ENCODE measurements at regions not wholly inside any gene's neighbourhood (a gene's known extent, or its start where the extent isn't known, plus 50 kb on each side); places are given as distances from the start of the nearest gene placed in this dataset.
A peak's percentile ranks its signal among the peaks of the same experiment; 100 is the strongest.
"Not testable (repeated sequence)": the region's sequence is repeated elsewhere in the genome, so short reads cannot be mapped to it uniquely, and the experiment has no call there.

DNA sequence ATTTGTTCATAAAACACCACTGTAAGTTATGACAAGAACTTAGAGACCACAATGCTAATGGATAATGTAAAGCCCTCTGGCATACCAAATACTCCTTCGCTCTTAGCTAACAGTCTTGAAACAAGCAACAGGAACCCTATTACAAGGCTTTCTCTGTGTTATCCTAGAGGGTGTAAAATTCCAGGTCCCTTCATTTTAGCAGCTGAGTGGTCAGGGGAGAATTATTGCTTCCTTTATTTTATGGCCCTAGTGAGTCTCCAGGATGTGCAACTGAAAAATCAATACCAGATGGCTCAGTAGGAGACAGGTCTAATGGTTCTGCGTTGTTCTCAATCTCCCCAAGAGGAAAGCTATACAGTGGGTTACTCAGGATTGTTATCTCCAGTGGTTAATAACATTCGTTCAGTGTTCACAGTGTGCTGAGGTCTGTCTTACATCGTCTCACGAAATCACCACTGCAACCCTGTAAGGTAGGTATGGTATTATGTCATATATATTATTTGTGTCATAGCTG lies 172.7 kb upstream of the CNOT2 start:
- DNase-seq: peak; percentile 43

DNA sequence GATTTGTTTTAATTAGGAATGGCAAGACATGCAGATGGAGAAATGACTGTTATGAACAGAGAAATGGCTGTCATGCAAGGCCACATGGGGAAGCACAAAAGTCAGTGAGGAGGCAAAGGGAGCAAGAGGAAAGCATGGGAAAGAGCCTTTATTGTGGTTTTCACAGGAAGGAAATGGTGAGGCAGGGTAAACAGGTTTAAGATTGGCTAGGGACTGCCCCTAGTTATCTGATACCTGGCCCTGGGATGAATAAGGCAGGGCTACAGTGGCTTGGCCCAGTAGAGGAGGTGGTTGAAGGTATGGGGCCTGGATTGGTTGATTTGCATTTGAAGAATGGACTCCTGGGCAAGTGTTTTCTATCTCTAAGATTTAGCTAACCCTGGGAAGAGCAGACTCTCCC lies 168.7 kb upstream of the CNOT2 start:
- no peak for DNase-seq

DNA sequence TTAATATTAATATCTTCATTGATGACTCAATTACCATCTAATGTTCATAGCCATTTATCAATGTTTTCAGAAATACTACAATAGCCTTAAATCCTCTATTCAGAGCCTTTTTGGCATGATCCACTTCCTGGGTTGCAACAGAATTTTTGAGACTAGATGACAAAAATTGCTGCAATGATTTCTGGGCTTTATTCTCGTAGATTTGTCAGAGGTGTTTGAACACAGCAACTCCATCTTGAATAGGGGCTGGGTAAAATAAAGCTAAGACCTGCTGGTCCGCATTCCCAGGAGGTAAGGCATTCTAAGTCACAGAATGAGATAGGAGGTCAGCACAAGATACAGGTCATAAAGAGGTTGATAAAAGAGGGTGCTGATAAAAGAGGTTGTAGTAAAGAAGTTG lies 165.8 kb upstream of the CNOT2 start:
- no peak for DNase-seq

DNA sequence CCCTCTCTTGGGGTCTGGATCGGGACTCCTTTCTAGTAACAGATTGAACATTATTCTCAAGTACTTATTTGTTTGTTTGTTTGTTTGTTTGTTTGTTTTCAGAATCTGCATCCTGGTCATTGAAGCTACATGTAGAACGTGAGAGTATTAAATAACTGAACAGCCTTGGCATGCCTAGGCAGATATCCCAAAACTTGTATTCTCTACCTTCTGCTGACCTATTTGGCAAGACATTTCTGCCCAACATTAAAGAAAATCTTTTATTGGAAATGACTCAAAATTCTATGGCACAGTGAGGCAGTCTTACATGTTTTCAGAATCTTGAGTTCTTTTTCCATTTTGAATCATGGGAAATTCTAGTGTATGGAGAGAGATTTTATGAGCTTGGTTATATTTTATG lies 165.1 kb upstream of the CNOT2 start:
- no peak for DNase-seq

DNA sequence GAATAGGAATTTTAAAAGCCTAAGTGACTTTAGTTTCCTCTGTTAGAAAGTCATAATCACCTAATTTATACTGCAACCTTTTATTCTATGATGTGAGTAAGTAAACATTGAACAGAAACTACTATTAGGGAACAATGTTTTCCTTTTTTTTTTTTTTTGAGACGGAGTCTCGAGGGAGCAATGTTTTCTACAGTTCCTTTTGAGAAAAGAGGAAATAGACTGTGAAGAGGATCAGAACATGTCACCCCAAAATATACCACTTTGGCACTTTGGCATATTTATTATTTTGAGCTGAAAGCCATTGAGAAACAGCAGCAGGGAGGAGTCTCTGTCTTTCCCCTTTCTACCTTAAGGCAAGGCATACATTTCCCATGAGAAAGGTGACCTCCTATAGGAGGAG lies 162.7 kb upstream of the CNOT2 start:
- no peak for DNase-seq

DNA sequence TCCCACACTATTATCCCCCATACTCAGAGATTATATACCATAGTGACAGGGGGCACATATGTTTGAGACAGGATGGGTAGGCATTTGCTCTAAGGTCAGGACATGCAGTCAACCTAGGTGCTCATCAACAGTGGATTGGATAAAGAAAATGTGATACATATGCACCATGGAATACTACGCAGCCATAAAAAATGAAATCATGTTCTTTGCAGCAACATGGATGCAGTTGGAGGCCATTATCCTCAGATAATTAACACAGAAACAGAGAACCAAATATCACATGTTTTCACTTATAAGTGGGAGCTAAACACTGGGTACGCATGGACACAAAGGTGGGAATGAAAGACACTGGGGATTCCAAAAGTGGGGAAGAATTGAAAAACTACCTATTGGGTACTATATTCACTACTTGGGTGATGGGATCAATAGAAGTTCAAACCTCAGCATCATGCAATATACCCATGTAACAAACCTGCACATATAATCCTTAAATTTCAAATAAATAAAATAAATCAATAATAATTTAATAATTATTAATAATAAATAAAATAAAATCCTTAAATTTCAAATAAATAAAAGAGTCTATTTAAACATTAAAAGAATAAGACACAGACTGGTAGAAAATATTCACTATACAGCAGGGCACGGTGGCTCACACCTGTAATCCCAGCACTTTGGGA lies 160.1 kb upstream of the CNOT2 start:
- no peak for DNase-seq

DNA sequence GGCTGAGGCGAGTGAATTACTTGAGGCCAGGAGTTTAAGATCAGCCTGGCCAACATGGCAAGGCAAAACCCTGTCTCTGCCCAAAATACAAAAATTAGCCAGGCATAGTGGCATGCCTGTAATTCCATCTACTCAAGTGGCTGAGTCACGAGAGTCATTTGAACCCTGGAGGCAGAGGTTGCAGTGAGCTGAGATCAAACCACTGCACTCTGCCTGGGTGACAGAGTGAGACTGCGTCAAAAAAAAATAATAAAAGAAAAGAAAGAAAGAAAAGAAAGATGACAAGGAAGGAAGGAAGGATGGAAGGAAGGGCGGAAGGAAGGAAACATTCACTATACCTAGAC lies 159.6 kb upstream of the CNOT2 start:
- DNase-seq: no peak

DNA sequence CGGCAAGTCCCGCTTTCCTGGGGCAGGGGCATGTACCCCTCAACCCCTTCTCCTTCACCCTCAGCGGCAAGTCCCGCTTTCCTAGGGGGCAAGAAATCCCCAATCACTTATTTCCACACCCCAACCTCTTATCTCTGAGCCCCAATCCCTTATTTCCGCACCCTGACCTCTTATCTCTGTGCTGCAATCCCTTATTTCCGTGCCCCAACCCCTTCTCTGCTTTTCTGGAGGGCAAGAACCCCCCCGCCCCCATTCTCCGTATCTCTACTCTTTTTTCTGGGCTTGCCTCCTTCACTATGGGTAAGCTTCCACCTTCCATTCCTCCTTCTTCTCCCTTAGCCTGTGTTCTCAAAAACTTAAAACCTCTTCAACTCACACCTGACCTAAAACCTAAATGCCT lies 156.9 kb upstream of the CNOT2 start:
- DNase-seq: not testable (repeated sequence)

DNA sequence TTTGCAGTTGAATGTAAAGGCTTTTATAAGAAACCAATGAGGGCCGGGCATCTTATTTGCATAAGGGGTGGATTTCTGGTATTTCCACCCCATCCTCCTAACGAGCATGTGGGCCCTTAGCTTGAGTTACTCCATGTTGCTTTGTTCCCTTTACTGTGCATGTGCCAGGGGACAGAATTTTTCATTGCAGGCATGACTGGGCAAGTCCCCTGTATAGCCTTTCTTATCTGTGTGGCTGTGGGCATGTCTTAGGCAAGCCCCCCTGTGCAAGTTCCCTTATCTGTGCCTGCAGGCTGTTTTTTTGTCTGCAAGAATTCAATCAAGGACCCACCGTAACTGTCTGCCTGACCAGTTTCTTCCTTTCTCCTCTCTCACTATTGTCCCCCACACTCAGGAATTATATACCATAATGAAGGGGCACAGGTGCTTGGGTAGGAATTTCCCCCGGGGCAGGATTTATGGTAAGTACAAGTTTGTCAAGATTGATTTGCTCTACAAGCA lies 152.2 kb upstream of the CNOT2 start:
- DNase-seq: no peak

DNA sequence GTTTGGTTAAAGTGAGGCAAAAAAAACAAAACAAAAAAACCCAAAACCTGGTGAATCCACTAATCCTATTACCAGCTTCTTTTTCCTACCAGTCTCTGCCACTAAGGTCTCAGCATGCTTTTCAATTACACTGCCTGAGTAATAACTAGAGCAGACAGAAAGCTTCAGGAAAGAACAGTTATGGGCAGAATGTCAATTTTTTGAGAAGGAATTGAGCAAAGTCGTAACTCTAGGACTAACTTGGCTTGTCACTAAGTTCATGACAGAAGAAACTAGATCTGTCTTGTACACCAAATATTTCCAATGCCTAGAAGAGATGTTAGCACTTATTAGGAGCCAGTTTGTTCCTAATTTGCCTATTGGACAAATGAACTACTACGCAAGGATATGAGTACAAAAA lies 148.8 kb upstream of the CNOT2 start:
- no peak for DNase-seq

DNA sequence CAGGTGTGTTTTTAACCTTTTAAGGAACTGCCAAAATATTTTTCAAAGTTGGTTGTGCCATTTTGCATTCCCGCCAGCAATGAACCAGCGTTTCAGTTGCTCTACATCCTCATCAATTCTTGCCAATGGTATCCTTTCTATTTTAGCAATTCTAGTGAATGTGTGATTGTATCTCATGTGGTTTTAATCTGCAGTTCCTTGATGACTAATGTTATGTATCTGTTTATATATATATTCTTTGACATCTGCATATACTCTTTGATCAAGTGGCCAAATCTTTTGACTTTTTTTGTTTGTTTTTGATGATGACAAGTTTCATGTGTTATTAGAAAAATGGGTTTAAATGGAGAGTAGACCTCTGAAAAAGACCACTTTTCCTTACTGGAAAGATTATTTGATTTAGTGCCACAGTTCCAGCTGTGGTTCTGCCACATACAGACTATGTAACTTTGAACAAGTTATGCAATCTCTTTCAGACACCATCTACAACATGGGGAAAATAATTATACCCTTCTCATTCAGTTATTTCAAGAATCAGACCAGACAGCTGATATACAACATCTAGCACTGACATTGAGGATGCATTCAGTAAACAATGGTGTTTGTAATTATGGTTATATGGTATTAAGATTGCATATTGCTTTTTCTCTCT lies 146.3 kb upstream of the CNOT2 start:
- no peak for DNase-seq

DNA sequence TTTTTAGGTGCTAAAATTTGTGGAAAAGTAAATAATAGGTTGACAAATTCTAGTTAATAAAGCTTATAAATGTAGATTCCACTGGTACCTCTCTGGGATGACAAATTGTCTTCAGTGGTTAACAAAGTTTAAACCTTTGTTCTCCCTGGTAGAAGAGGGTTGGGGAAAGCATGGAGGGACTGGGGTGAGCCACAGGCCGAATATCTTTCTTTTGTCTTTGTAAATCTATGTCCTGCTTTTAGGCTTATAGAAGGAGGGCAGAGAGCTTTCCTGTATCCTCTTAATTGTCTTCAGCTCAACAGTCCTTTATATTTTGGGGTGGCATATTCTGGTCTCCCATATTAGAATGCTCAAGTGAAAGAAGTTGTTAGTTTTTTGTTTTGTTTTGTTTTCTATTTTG lies 142.2 kb upstream of the CNOT2 start:
- no peak for DNase-seq

DNA sequence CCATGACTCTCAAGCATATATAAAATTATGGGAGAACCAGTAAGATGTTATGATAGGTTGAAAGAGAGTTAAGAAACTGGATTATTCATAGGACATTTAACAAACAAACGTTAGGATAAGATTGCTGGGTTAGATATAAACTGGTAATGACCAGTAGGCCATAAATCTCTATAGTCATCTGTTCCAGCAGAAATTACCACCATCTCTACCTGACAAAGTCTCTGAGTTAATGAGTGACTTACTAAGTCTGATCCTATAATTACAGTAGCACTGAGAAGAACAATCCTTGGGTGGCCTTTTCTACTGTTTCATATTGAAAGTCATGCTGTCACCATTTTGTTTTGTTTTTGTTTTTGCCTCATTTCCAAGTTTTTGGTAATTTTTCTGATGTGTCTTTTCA lies 136.9 kb upstream of the CNOT2 start:
- no peak for DNase-seq

DNA sequence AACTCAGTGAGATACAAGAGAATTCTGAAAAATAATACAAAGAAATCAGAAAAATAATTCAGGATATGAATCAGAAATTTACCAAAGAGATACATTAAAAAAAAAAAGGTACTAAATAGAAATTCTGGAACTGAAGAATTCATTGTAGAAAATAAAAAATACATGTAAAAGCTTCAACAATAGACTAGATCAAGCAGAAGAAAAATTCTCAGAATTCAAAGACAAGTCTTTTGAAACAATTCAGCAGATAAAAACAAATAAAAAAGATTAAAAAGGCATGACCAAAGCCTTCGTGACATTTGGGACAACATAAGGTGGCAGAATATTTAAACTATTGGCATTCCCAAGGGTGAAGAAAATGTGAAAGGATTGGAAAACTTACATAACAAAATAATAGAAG lies 133.1 kb upstream of the CNOT2 start:
- DNase-seq: no peak

DNA sequence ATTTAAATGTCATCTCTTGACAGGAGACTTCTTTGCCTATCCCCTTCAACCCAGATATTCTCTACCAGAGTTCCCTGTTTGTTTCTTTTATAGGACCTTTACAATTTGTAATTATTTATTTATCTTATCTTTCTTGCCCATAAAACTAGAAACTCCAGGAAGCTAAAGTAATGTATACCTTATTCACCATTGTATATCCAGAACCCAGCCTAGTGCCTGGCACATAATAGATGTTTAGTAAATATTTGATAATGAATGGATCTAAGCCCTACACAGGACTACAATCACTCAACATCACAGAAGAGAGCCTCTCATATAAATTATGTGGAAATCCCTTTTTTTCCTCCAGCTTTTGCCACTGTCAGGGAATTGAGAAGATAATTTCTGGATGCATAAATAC lies 125.6 kb upstream of the CNOT2 start:
- DNase-seq: no peak

DNA sequence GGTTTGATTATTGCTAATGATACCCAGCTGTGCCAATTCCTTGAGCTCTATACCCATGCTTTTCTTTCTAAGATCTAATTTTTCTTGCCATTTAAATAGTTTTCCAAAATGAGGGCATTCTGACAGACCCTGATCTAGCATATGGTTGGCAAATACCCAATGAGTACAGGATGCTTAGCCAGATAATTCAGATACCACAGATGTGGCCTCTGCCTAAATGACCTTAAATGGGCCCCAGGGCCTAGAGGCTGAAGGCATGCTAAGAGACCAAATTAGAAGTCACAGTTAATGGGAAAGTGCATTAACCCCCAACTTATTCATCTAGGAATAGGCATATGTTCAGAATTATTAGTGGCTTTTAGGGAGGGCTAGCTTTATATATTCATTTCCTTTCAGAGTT lies 122.3 kb upstream of the CNOT2 start:
- no peak for DNase-seq

DNA sequence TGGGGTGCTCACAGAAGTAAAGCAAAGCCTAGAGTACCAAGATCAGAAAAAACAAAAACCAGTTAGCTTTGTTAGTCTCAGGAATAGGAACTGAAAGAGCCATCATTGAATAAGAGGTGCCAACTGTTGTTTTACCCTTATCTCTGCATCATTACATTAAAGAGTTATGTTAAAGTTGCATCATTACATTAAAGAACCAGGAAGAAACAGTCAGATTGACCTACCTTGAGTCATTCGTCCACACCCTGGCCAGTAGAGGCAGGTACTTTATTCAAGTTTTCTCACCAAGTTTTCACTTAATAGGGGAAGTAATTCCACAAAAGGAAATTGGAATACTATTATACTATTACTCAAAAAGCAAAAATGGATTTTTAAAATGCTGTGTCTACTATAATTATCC lies 121.7 kb upstream of the CNOT2 start:
- no peak for DNase-seq

DNA sequence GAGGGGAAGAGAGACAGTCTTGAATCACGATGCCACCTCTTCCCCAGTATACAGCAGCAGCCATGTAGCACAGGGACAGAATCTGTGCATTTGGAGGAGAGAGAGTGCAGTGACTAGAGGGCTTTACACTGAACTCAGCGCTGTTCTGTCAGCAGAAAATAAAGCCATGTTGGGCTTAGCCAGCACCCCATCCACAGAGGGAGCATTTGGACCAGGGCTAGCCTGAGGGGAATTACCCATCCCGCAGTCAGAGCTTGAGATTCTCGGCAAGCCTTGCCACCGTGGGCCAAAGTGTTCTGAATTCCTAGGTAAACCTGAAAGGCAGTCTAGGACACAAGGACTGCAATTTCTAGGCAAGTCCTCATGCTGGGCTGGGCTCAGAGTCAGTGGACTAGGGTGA lies 120.4 kb upstream of the CNOT2 start:
- DNase-seq: no peak

DNA sequence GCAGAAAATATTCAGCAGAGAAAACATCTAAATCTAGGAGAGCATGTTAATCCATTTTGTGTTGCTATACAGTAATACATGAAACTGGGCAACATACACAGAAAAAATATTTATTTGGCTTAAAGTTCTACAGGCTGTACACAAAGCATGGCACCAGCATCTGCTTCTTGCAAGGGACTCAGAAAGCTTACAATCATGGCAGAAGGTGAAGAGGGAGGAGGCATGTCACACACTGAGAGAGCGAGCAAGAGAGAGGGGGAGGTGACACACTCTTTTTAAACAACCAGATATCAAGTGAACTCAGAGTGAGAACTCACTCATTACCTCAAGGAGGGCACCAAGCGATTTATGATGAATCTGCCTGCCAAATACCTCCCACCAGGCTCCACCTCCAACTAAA lies 94.2 kb upstream of the CNOT2 start:
- DNase-seq: no peak

DNA sequence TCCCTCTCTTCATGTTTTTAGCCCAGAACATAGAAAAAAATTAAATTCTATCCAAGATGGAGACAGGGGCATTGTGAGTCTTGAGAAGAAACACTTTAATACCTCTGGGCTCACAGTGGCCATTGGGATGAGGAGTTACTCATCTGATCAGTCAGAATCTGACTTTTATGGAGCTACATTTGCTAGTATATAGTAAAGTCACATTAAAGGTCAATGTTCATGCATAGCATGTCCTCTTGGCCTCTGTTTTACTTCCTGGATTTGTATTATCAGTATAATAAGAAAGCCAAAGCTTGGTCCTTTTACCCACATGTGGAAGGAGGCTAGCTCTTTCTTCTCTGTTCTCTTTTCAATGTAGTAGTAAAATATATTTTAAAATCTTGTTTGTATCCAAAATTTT lies 93.6 kb upstream of the CNOT2 start:
- DNase-seq: no peak

DNA sequence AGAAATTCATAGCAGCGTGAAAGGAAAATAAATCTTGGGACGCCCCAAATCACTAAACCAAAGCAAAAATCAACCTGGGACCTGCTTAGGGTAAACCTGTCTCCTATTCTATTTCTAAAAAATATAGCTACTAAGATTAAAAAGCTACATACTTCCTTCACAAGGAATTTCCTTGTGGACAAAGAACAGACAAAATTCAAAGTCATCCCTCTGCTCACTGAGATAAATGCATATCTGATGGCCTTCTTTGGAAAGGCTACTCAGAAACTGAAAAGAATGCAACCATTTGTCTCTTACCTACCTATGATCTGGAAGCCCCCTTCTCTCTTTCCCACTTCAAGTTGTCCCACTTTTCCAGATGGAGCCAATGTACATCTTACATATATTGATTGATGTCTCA lies 93.0 kb upstream of the CNOT2 start:
- no peak for DNase-seq

DNA sequence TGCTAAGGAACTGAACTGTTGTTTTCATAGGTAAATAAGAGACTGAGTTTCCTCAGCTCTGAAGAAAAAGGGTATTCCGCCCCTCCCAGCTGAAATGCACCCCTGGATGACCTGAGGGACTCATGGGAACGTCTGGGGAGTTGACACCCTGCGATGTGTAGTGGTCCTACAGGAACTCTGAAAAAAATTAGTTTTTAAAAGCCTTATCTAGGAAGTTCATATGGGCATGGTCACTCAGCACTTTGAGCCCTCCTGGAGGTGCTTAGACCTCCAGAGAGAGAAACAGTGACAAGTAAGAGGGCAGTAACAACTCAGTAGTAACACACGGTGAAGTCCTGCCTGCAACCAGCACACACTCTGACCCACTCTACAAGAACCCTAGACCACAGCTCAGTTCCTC lies 91.2 kb upstream of the CNOT2 start:
- DNase-seq: no peak

DNA sequence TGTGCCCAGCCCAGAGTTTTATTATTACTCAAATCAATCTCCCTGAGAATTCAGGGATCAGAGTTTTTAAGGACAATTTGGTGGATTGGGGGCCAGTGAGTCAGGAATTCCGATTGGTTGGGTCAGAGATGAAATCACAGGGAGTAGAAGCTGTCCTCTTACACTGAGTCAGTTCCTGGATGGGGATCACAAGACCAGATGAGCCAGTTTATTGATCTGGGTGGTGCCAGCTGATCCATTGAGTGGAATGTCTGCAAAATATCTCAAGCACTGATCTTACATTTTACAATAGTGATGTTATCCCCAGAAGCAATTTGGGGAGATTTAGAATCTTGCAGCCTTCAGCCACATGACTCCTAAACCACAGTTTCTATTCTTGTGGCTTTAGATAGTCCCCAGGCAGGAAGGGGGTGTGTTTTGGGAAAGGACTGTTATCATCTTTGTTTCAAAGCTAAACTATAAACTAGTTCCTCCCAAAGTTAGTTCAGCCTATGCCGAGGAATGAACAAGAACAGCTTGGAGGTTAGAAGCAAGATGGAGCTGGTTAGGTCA lies 89.1 kb upstream of the CNOT2 start:
- DNase-seq: no peak

DNA sequence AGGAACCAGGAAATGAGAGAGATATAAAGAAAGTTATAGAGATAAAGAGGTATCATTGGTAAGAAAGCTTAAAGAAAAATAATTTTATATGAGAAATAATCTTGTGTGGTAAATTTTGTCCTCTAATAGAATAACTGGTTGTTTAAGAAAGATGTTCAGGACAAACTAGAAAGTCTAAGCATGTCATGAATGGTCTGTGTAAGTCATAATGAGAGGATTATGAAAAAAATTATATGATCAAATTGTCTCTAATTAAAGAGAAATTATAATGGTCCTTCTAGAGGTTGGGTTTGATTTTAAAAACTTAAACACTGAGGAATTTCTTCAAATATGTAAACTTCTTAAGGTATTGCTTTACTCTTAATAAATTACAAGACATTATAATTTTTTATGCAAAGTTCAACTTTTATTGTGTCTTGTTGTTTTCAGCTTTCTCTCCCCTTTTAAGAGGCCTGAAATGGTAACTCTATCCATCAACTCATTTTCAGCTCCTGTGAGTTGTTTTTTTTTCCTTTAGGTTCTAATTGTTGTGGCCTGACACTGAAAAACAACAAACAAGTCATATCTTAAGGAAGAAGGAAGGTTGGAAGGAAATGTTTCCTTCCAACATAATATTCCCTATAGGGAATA lies 88.2 kb upstream of the CNOT2 start:
- no peak for DNase-seq
